H1 (cell line): ENCODE measurements at regions not wholly inside any gene's neighbourhood (a gene's known extent, or its start where the extent isn't known, plus 50 kb on each side); places are given as distances from the start of the nearest gene placed in this dataset.

Source experiments
- CTCF ChIA-PET: fragments of 300-600 bp; sonication (Branson Sonifier 250); formaldehyde crosslinking; loops from one replicate; lab custom pipeline; 2021; ENCODE audit not compliant: partially characterized antibody; lab: Charles Lee
- POLR2A ChIA-PET: fragments of 300-600 bp; sonication (Branson Sonifier 250); formaldehyde crosslinking; loops from one replicate; lab custom pipeline; 2021; ENCODE audit warnings: inconsistent platforms; ENCODE audit not compliant: partially characterized antibody; lab: Charles Lee
- DNase-seq, 2 experiments: peaks; one replicate each; pipeline versions ENCODE4 v3.0.0 to v3.0.0-alpha.2; 2010 to 2022; ENCODE audit warnings: low spot score in 2 of 2, low read depth in 1 of 2, mixed read lengths in 1 of 2
- FAIRE-seq: peaks from 2 replicates; lab custom pipeline; 2011; peaks lifted over from hg19 to GRCh38; lab: Jason Lieb, UNC
- H2AFZ ChIP-seq: 2 replicates; pipeline ENCODE4 v1.8.1; 2012; ENCODE audit warnings: low read length, inconsistent platforms
- H2AK5ac ChIP-seq: 2 replicates; pipeline ENCODE4 v1.6.1; 2013; ENCODE audit warnings: low read depth, low read length
- H2BK120ac ChIP-seq: replicated peaks from 2 replicates; pipeline ENCODE3; 2013; ENCODE audit warnings: low read depth, low read length, inconsistent platforms
- H2BK12ac ChIP-seq: 2 replicates; pipeline ENCODE4 v1.6.1; 2013; ENCODE audit warnings: low read depth, low read length
- H2BK15ac ChIP-seq: 2 replicates; pipeline ENCODE4 v1.6.1; 2013; ENCODE audit warnings: low read length
- H2BK20ac ChIP-seq: 2 replicates; pipeline ENCODE4 v1.6.1; 2013; ENCODE audit warnings: low read length
- H2BK5ac ChIP-seq: 2 replicates; pipeline ENCODE4 v1.6.1; 2013; ENCODE audit warnings: low read depth, low read length
- H3K14ac ChIP-seq: 2 replicates; pipeline ENCODE4 v1.6.1; 2013; ENCODE audit warnings: inconsistent platforms; ENCODE audit not compliant: insufficient read length
- H3K18ac ChIP-seq: 2 replicates; pipeline ENCODE4 v1.6.1; 2013; ENCODE audit warnings: low read length; ENCODE audit errors: extremely low read depth
- H3K23ac ChIP-seq: 2 replicates; pipeline ENCODE4 v1.6.1; 2013; ENCODE audit warnings: inconsistent platforms; ENCODE audit not compliant: insufficient read length
- H3K23me2 ChIP-seq: 2 replicates; pipeline ENCODE4 v1.6.1; 2013; ENCODE audit warnings: low read depth, low read length
- H3K27ac ChIP-seq: 2 replicates; pipeline ENCODE4 v1.6.1; 2011; ENCODE audit warnings: low read depth, low read length, inconsistent platforms
- H3K27me3 ChIP-seq, 4 experiments: replicated peaks in 1 of 4; 1 replicate in 1 of 4; 2 replicates in 3 of 4; pipeline versions ENCODE4 v1.6.1 to v1.8.1; 2011 to 2013; ENCODE audit warnings: low read length in 3 of 4, mild to moderate bottlenecking in 3 of 4, inconsistent platforms in 2 of 4, mixed read lengths in 2 of 4, moderate library complexity in 1 of 4; ENCODE audit not compliant: control insufficient read depth in 3 of 4, insufficient read depth in 3 of 4; ENCODE audit errors: extremely low read depth in 1 of 4
- H3K36me3 ChIP-seq, 4 experiments: 2 replicates each; pipeline versions ENCODE4 v1.6.1 to v1.8.1; 2011 to 2013; ENCODE audit warnings: mild to moderate bottlenecking in 4 of 4, low read length in 3 of 4, moderate library complexity in 2 of 4, control low read depth in 1 of 4, inconsistent platforms in 1 of 4; ENCODE audit not compliant: insufficient read depth in 4 of 4, control insufficient read depth in 2 of 4
- H3K4ac ChIP-seq: replicated peaks from 2 replicates; pipeline ENCODE3; 2013; ENCODE audit warnings: low read length, low read depth, mixed read lengths, inconsistent platforms; ENCODE audit not compliant: insufficient read length
- H3K4me1 ChIP-seq, 4 experiments: replicated peaks in 1 of 4; 1 replicate in 1 of 4; 2 replicates in 3 of 4; pipeline versions ENCODE4 v1.6.1 to v1.8.1; 2011 to 2013; ENCODE audit warnings: low read length in 3 of 4, inconsistent platforms in 2 of 4, mixed read lengths in 1 of 4; ENCODE audit not compliant: insufficient read depth in 4 of 4, control insufficient read depth in 3 of 4
- H3K4me2 ChIP-seq, 2 experiments: 2 replicates each; pipeline versions ENCODE4 v1.6.1 to v1.8.1; 2011 to 2013; ENCODE audit warnings: low read depth in 2 of 2, low read length in 2 of 2, control low read depth in 1 of 2, inconsistent platforms in 1 of 2, mild to moderate bottlenecking in 1 of 2; ENCODE audit not compliant: insufficient read depth in 1 of 2
- H3K4me3 ChIP-seq, 4 experiments: fragments of 200-600, 300-600 bp in 1 of 4; sonication (generic), shearing (Covaris generic), sonication (Bioruptor Twin) in 1 of 4; 2 replicates each; pipeline versions ENCODE4 v1.5.1 to v1.8.1; 2011 to 2016; ENCODE audit warnings: low read length in 4 of 4, low read depth in 3 of 4, control low read depth in 2 of 4, inconsistent platforms in 2 of 4, mild to moderate bottlenecking in 2 of 4, mixed read lengths in 1 of 4, moderate library complexity in 1 of 4; ENCODE audit not compliant: insufficient read depth in 2 of 4; ENCODE audit errors: extremely low read depth in 1 of 4
- H3K56ac ChIP-seq: replicated peaks from 2 replicates; pipeline ENCODE3; 2013; ENCODE audit warnings: low read depth, mild to moderate bottlenecking, mixed read lengths, low read length, inconsistent platforms; ENCODE audit not compliant: insufficient read length
- H3K79me1 ChIP-seq: 2 replicates; pipeline ENCODE4 v1.6.1; 2013; ENCODE audit warnings: low read depth, low read length, control low read depth
- H3K79me2 ChIP-seq, 2 experiments: 2 replicates each; pipeline versions ENCODE4 v1.6.1 to v1.8.1; 2012 to 2013; ENCODE audit warnings: low read length in 2 of 2, mild to moderate bottlenecking in 2 of 2, inconsistent platforms in 1 of 2; ENCODE audit not compliant: insufficient read depth in 2 of 2, control insufficient read depth in 1 of 2
- H3K9ac ChIP-seq, 4 experiments: replicated peaks in 1 of 4; 1 replicate in 1 of 4; 2 replicates in 3 of 4; pipeline versions ENCODE4 v1.6.1 to v1.8.1; 2011 to 2013; ENCODE audit warnings: low read depth in 3 of 4, low read length in 3 of 4, control low read depth in 2 of 4, mild to moderate bottlenecking in 2 of 4, moderate library complexity in 2 of 4, inconsistent platforms in 1 of 4; ENCODE audit errors: extremely low read depth in 1 of 4
- H3K9me3 ChIP-seq, 2 experiments: 2 replicates each; pipeline versions ENCODE4 v1.6.1 to v1.8.1; 2012 to 2013; ENCODE audit warnings: mild to moderate bottlenecking in 2 of 2, moderate library complexity in 2 of 2, control low read depth in 1 of 2, inconsistent platforms in 1 of 2, low read depth in 1 of 2, low read length in 1 of 2, mixed read lengths in 1 of 2; ENCODE audit not compliant: insufficient read depth in 2 of 2
- H4K20me1 ChIP-seq, 2 experiments: replicated peaks in 1 of 2; 2 replicates each; pipeline versions ENCODE3 to v1.8.1; 2011 to 2013; ENCODE audit warnings: inconsistent platforms in 2 of 2, low read length in 2 of 2, mild to moderate bottlenecking in 1 of 2; ENCODE audit not compliant: insufficient read depth in 2 of 2, control insufficient read depth in 1 of 2
- H4K5ac ChIP-seq: 2 replicates; pipeline ENCODE4 v1.6.1; 2013; ENCODE audit warnings: low read length, low read depth, mixed read lengths, inconsistent platforms; ENCODE audit not compliant: insufficient read length
- H4K8ac ChIP-seq: 2 replicates; pipeline ENCODE4 v1.8.0; 2013; ENCODE audit warnings: mild to moderate bottlenecking, moderate library complexity, low read length, inconsistent platforms; ENCODE audit not compliant: insufficient read depth; ENCODE audit errors: extremely low read depth
- H4K91ac ChIP-seq: replicated peaks from 2 replicates; pipeline ENCODE3; 2013; ENCODE audit warnings: low read length, mixed read lengths, inconsistent platforms; ENCODE audit not compliant: insufficient read length
- ASH2L ChIP-seq: fragments of 200-600, 300-600 bp; sonication (generic); IDR thresholded peaks from one replicate; pipeline ENCODE4 v1.7.1; 2017; ENCODE audit warnings: low read length
- BRCA1 ChIP-seq: IDR thresholded peaks from 2 replicates; pipeline ENCODE4 v1.6.1; 2012; ENCODE audit warnings: low read depth, low read length, improper control_type of control experiment
- FOSL1 ChIP-seq: IDR thresholded peaks from 2 replicates; pipeline ENCODE4 v1.6.1; 2011; ENCODE audit warnings: mild to moderate bottlenecking, low read depth, low read length, moderate library complexity; ENCODE audit not compliant: insufficient read depth
- PHF8 ChIP-seq: fragments of 200-600 bp; sonication (generic); conservative IDR thresholded peaks from 2 replicates; pipeline ENCODE4 v1.7.1; 2012; ENCODE audit warnings: low read depth, mild to moderate bottlenecking, inconsistent platforms, low read length, moderate library complexity
- RXRA ChIP-seq: IDR thresholded peaks from 2 replicates; pipeline ENCODE4 v1.6.1; 2011; ENCODE audit warnings: low read depth, mild to moderate bottlenecking, low read length, moderate library complexity; ENCODE audit not compliant: insufficient read depth
- TCF12 ChIP-seq: IDR thresholded peaks from 2 replicates; pipeline ENCODE4 v1.6.1; 2011; ENCODE audit warnings: low read depth, mild to moderate bottlenecking, low read length
- ZNF274 ChIP-seq: IDR thresholded peaks from 2 replicates; pipeline ENCODE4 v1.7.0; 2012; ENCODE audit warnings: low read length, borderline replicate concordance; ENCODE audit errors: extremely low read depth
- WGBS, 2 experiments: shearing (Covaris generic) in 1 of 2; methylation state at CpG; one replicate each; pipeline versions ENCODE4 v1.1.6 to v1.1.7; 2013 to 2015; ENCODE audit warnings: low lambda C conversion rate in 2 of 2, mixed read lengths in 2 of 2, inconsistent platforms in 1 of 2, low coverage in 1 of 2, missing lambda C conversion rate in 1 of 2; ENCODE audit not compliant: insufficient replicate concordance in 2 of 2, insufficient coverage in 1 of 2, insufficient read length in 1 of 2; ENCODE audit errors: extremely low coverage in 1 of 2, missing lambda C conversion rate in 1 of 2; 5-methylcytosine and 5-hydroxymethylcytosine counted together

GRCh38 chr7:41760293-41760692 is 57.4 kb upstream of the INHBA start:
- POLR2A ChIA-PET: no interaction called here
- Histone ChIP-seq H3K23me2 (no peaks in the 10 kb centered on the region), H3K79me1 (no peaks in the 10 kb centered on the region), H3K4me1 (0 out of 7 replicates have a peak, but pooled peaks cover 0 to 2% (median 0%) of the 10 kb centered on the region in 4 experiments), H3K79me2 (no peaks in the 10 kb centered on the region), H2AK5ac (no peak overlapping the region), H3K27me3 (peaks cover 0 to 1% (median 0%) of the 10 kb centered on the region in 4 experiments; a peak in 1 of 7 replicates), H4K91ac (no peak overlapping the region), H3K18ac (no peak overlapping the region), H3K14ac (no peak overlapping the region), H3K9ac (no peak overlapping the region), H3K56ac (no peak overlapping the region), H3K23ac (no peak overlapping the region), H4K20me1 (no peaks in the 10 kb centered on the region)
- DNase-seq (no peak), FAIRE-seq (no peak)
- WGBS, 2 experiments: 100% methylated on average over 1 of the region's 1 CpG; no CpG with 5 or more reads in 1 of the 2 experiments
- no peak for TF ChIP-seq PHF8
- TF ChIP-seq BRCA1: no peak
- TF ChIP-seq FOSL1: no peak
- TF ChIP-seq ASH2L: no peak
- no peak for TF ChIP-seq TCF12
- TF ChIP-seq ZNF274: no peak
- TF ChIP-seq RXRA: no peak
- TF ChIP-seq, all 59 proteins: peak for 0
- Histone ChIP-seq H4K8ac (no peak overlapping the region), H3K4me2 (no peak overlapping the region), H3K27ac (no peak overlapping the region), H2AFZ (no peak overlapping the region), H3K9me3 (peaks cover 17 to 27% of the 10 kb centered on the region in 2 experiments), H3K4ac (no peak overlapping the region), H2BK12ac (no peak overlapping the region), H4K5ac (no peak overlapping the region), H2BK15ac (no peak overlapping the region), H2BK20ac (no peak overlapping the region), H3K36me3 (peaks cover 0 to 3% (median 0%) of the 10 kb centered on the region in 4 experiments; a peak in 1 of 8 replicates), H3K4me3 (no peak overlapping the region), H2BK120ac (no peak overlapping the region), H2BK5ac (no peak overlapping the region)
- CTCF ChIA-PET: interaction anchor here (1.0 to 1.1 kb wide), 2 partner anchors 9 to 49 kb away, joined by 3 read pairs; no protein-coding TSS in a partner anchor
